Activated CD8-positive, alpha-beta T cell treated with anti-CD3 and anti-CD28 coated beads for 36 hours (primary cell): ENCODE measurements at regions not wholly inside any gene's neighbourhood (a gene's known extent, or its start where the extent isn't known, plus 50 kb on each side); places are given as distances from the start of the nearest gene placed in this dataset.

Source experiments
- ATAC-seq: fragments of 200-7000 bp; cut with Tn5 transposase; one replicate; pipeline ENCODE4 v1.10.0; 2021; ENCODE audit warnings: mild to moderate bottlenecking, moderate library complexity
- CTCF ChIA-PET: fragments of 350-600 bp; sonication (Branson Sonifier 250); formaldehyde crosslinking; loops from one replicate; lab custom pipeline; 2021; ENCODE audit warnings: antibody characterized with exemption; lab: Charles Lee
- POLR2A ChIA-PET: fragments of 350-600 bp; sonication (Branson Sonifier 250); formaldehyde crosslinking; loops from one replicate; lab custom pipeline; 2021; ENCODE audit warnings: antibody characterized with exemption; lab: Charles Lee
- DNase-seq: peaks from one replicate; pipeline ENCODE4 v3.0.0-alpha.2; 2020
- H3K27ac Mint-ChIP-seq: one replicate; pipeline ENCODE4 v1.8.0; 2021; ENCODE audit warnings: mild to moderate bottlenecking, mixed read lengths
- H3K27me3 Mint-ChIP-seq: one replicate; pipeline ENCODE4 v1.8.0; 2021; ENCODE audit warnings: mixed read lengths
- H3K36me3 Mint-ChIP-seq: one replicate; pipeline ENCODE4 v1.8.0; 2021; ENCODE audit warnings: low read depth, mixed read lengths
- H3K4me1 Mint-ChIP-seq: one replicate; pipeline ENCODE4 v1.8.0; 2021; ENCODE audit warnings: low read depth, mixed read lengths
- H3K4me3 Mint-ChIP-seq: one replicate; pipeline ENCODE4 v1.8.0; 2021; ENCODE audit warnings: mild to moderate bottlenecking, moderate library complexity, mixed read lengths
- H3K9me3 Mint-ChIP-seq: one replicate; pipeline ENCODE4 v1.8.0; 2021; ENCODE audit warnings: mixed read lengths
- CTCF ChIP-seq: fragments of 200-600 bp; IDR thresholded peaks from one replicate; pipeline ENCODE4 v1.8.0; 2022; ENCODE audit warnings: antibody characterized with exemption, mild to moderate bottlenecking
- intact Hi-C: fragments of 100-400 bp; cut with micrococcal nuclease; formaldehyde crosslinking; loops from one replicate; pipeline ENCODE4 v1.10.0; 2022

GRCh38 chr15:62565634-62566026 is 400.5 kb upstream of the C2CD4B start:
- H3K4me3 Mint-ChIP-seq = no peak overlapping the region
- ATAC-seq (no peak), DNase-seq (no peak)
- H3K27ac Mint-ChIP-seq = no peak overlapping the region
- CTCF ChIA-PET = no interaction called here
- H3K36me3 Mint-ChIP-seq = no peaks in the 10 kb centered on the region
- POLR2A ChIA-PET = no interaction called here
- intact Hi-C loops = no loop called here
- H3K9me3 Mint-ChIP-seq = no peaks in the 10 kb centered on the region
- no peaks in the 10 kb centered on the region for H3K4me1 Mint-ChIP-seq
- no peak for TF ChIP-seq CTCF
- peaks cover 10% of the 10 kb centered on the region for H3K27me3 Mint-ChIP-seq

GRCh38 chr15:62566248-62566647 is 401.2 kb upstream of the C2CD4B start:
- ATAC-seq (no peak), DNase-seq (no peak)
- Mint-ChIP-seq H3K27me3 (peaks cover 10% of the 10 kb centered on the region), H3K36me3 (no peaks in the 10 kb centered on the region), H3K4me3 (no peak overlapping the region), H3K9me3 (no peaks in the 10 kb centered on the region), H3K4me1 (no peaks in the 10 kb centered on the region), H3K27ac (no peak overlapping the region)
- POLR2A ChIA-PET = no interaction called here
- no peak for TF ChIP-seq CTCF
- intact Hi-C loops = no loop called here
- CTCF ChIA-PET = no interaction called here

GRCh38 chr15:62567501-62567900 is 402.4 kb upstream of the C2CD4B start:
- DNase-seq (no peak), ATAC-seq (no peak)
- Mint-ChIP-seq H3K27me3 (peaks cover 9% of the 10 kb centered on the region), H3K36me3 (no peaks in the 10 kb centered on the region), H3K9me3 (no peaks in the 10 kb centered on the region), H3K4me3 (no peak overlapping the region), H3K27ac (no peak overlapping the region), H3K4me1 (no peaks in the 10 kb centered on the region)
- POLR2A ChIA-PET = interaction anchor here (0.8 kb wide), 1 partner anchor 9 kb away, joined by 3 read pairs; no protein-coding TSS in a partner anchor
- intact Hi-C loops = no loop called here
- TF ChIP-seq CTCF = no peak
- CTCF ChIA-PET = no interaction called here

GRCh38 chr15:62568004-62568403 is 402.9 kb upstream of the C2CD4B start:
- no peaks in the 10 kb centered on the region for H3K36me3 Mint-ChIP-seq
- DNase-seq (no peak), ATAC-seq (no peak)
- CTCF ChIA-PET = no interaction called here
- H3K27ac Mint-ChIP-seq = no peak overlapping the region
- no peaks in the 10 kb centered on the region for H3K9me3 Mint-ChIP-seq
- H3K4me1 Mint-ChIP-seq = no peaks in the 10 kb centered on the region
- intact Hi-C loops = no loop called here
- no peak for TF ChIP-seq CTCF
- POLR2A ChIA-PET = interaction anchor here (0.8 kb wide), 1 partner anchor 10 kb away, joined by 3 read pairs; no protein-coding TSS in a partner anchor
- H3K27me3 Mint-ChIP-seq = peaks cover 8% of the 10 kb centered on the region
- H3K4me3 Mint-ChIP-seq = no peak overlapping the region

GRCh38 chr15:62568702-62569101 is 403.6 kb upstream of the C2CD4B start:
- H3K27me3 Mint-ChIP-seq = peaks cover 5% of the 10 kb centered on the region
- DNase-seq = no peak
- no peaks in the 10 kb centered on the region for H3K4me1 Mint-ChIP-seq
- POLR2A ChIA-PET = no interaction called here
- no peak for TF ChIP-seq CTCF
- CTCF ChIA-PET = no interaction called here
- no peak for ATAC-seq
- no peaks in the 10 kb centered on the region for H3K9me3 Mint-ChIP-seq
- no peak overlapping the region for H3K27ac Mint-ChIP-seq
- H3K36me3 Mint-ChIP-seq = no peaks in the 10 kb centered on the region
- no peak overlapping the region for H3K4me3 Mint-ChIP-seq
- intact Hi-C loops = no loop called here
